Mesenchymal stem cell (in vitro differentiated cells and primary cell): ENCODE measurements at regions not wholly inside any gene's neighbourhood (a gene's known extent, or its start where the extent isn't known, plus 50 kb on each side); places are given as distances from the start of the nearest gene placed in this dataset.

ENCODE experiments used
- DNase-seq: peaks from one replicate; pipeline ENCODE4 v3.0.0-alpha.2; 2013
- H2AFZ ChIP-seq: one replicate; pipeline ENCODE4 v1.6.1; 2013; ENCODE audit warnings: low read depth, mild to moderate bottlenecking, control low read depth, inconsistent platforms, low read length, moderate library complexity
- H2AK5ac ChIP-seq: 2 replicates; pipeline ENCODE4 v1.6.1; 2013; ENCODE audit warnings: low read length, moderate library complexity, mild to moderate bottlenecking, inconsistent platforms; ENCODE audit not compliant: severe bottlenecking
- H2BK120ac ChIP-seq: one replicate; pipeline ENCODE4 v1.6.1; 2013; ENCODE audit warnings: low read depth, mild to moderate bottlenecking, inconsistent platforms, low read length, moderate library complexity
- H2BK12ac ChIP-seq, 2 experiments: one replicate each; pipeline ENCODE4 v1.6.1; 2013; ENCODE audit warnings: inconsistent platforms in 2 of 2, low read length in 2 of 2, mild to moderate bottlenecking in 2 of 2, moderate library complexity in 2 of 2, control low read depth in 1 of 2
- H2BK15ac ChIP-seq: one replicate; pipeline ENCODE4 v1.6.1; 2013; ENCODE audit warnings: mild to moderate bottlenecking, low read depth, inconsistent platforms; ENCODE audit not compliant: poor library complexity, severe bottlenecking
- H2BK5ac ChIP-seq: 2 replicates; pipeline ENCODE4 v1.6.1; 2013; ENCODE audit warnings: low read depth, mild to moderate bottlenecking, low read length, control low read depth, inconsistent platforms; ENCODE audit not compliant: poor library complexity, severe bottlenecking
- H3K14ac ChIP-seq, 2 experiments: one replicate each; pipeline ENCODE4 v1.6.1; 2013; ENCODE audit warnings: inconsistent platforms in 2 of 2, low read length in 2 of 2, control low read depth in 1 of 2, mild to moderate bottlenecking in 1 of 2, moderate library complexity in 1 of 2
- H3K18ac ChIP-seq, 2 experiments: one replicate each; pipeline ENCODE4 v1.6.1; 2013; ENCODE audit warnings: inconsistent platforms in 2 of 2, low read length in 2 of 2, control low read depth in 1 of 2, low read depth in 1 of 2, mild to moderate bottlenecking in 1 of 2
- H3K23ac ChIP-seq, 2 experiments: one replicate each; pipeline ENCODE4 v1.6.1; 2013; ENCODE audit warnings: inconsistent platforms in 2 of 2, low read length in 2 of 2, mild to moderate bottlenecking in 2 of 2, moderate library complexity in 2 of 2, control low read depth in 1 of 2
- H3K27ac ChIP-seq: 2 replicates; pipeline ENCODE4 v1.5.1; 2013; ENCODE audit warnings: mild to moderate bottlenecking, moderate library complexity, low read length, control low read depth, inconsistent platforms; ENCODE audit not compliant: poor library complexity, severe bottlenecking
- H3K27me3 ChIP-seq, 2 experiments: 2 replicates each; pipeline versions ENCODE4 v1.6.1 to v1.7.0; 2013; ENCODE audit warnings: low read length in 2 of 2, mild to moderate bottlenecking in 2 of 2, moderate library complexity in 2 of 2, control low read depth in 1 of 2, inconsistent platforms in 1 of 2; ENCODE audit not compliant: control insufficient read depth in 1 of 2, insufficient read depth in 1 of 2
- H3K36me3 ChIP-seq, 2 experiments: 2 replicates each; pipeline versions ENCODE4 v1.6.1 to v1.7.0; 2013; ENCODE audit warnings: low read length in 2 of 2, control low read depth in 1 of 2, inconsistent platforms in 1 of 2, low read depth in 1 of 2, mild to moderate bottlenecking in 1 of 2; ENCODE audit not compliant: insufficient read depth in 2 of 2, control insufficient read depth in 1 of 2
- H3K4ac ChIP-seq, 2 experiments: one replicate each; pipeline ENCODE4 v1.6.1; 2013; ENCODE audit warnings: inconsistent platforms in 2 of 2, low read length in 2 of 2, mild to moderate bottlenecking in 2 of 2, moderate library complexity in 2 of 2, control low read depth in 1 of 2, low read depth in 1 of 2
- H3K4me1 ChIP-seq: 2 replicates; pipeline ENCODE4 v1.6.1; 2013; ENCODE audit warnings: low read depth, low read length, control low read depth; ENCODE audit not compliant: control insufficient read depth, insufficient read depth
- H3K4me2 ChIP-seq: 2 replicates; pipeline ENCODE4 v1.6.1; 2013; ENCODE audit warnings: low read length, mild to moderate bottlenecking, inconsistent platforms; ENCODE audit not compliant: poor library complexity, severe bottlenecking
- H3K4me3 ChIP-seq, 2 experiments: 2 replicates each; pipeline versions ENCODE4 v1.5.1 to v1.7.0; 2013; ENCODE audit warnings: low read length in 2 of 2, mild to moderate bottlenecking in 2 of 2, control low read depth in 1 of 2, low read depth in 1 of 2; ENCODE audit not compliant: insufficient read depth in 1 of 2
- H3K79me1 ChIP-seq: replicated peaks from 2 replicates; pipeline ENCODE4 v1.6.1; 2013; ENCODE audit warnings: mild to moderate bottlenecking, control low read depth, low read length, inconsistent platforms; ENCODE audit not compliant: poor library complexity, severe bottlenecking
- H3K9ac ChIP-seq: 2 replicates; pipeline ENCODE4 v1.7.0; 2013; ENCODE audit warnings: mild to moderate bottlenecking, low read length, moderate library complexity
- H3K9me3 ChIP-seq: 2 replicates; pipeline ENCODE4 v1.7.0; 2013; ENCODE audit warnings: mild to moderate bottlenecking, low read length; ENCODE audit not compliant: control insufficient read depth
- H4K8ac ChIP-seq: one replicate; pipeline ENCODE4 v1.6.1; 2013; ENCODE audit warnings: inconsistent platforms, mild to moderate bottlenecking, low read length, moderate library complexity
- H4K91ac ChIP-seq: one replicate; pipeline ENCODE4 v1.6.1; 2013; ENCODE audit warnings: mild to moderate bottlenecking, low read length, inconsistent platforms
- whole genome bisulfite sequencing: methylation state at CpG from one replicate; pipeline ENCODE4 v1.1.7; 2013; ENCODE audit warnings: mixed read lengths; 5-methylcytosine and 5-hydroxymethylcytosine counted together

DNA sequence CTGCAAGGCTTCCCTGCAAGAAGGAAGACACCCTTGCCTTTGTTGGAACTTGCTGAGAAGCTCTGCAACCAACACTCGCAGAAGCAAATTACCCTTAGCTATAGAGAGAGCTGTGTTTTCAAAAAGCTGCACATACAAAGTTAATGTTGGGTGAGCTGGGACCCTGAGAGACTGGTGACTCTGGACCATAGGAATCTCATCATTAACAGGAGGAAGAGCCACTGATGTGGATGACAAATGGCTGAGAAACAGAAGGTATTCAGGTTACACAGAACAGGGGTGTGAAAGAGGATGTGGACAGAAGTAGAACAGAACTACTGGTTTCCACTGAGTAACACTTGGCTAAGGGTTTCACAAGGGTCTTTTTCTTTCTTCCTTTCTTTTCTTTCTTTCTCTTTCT is 493.5 kb downstream of the IRX1 start:
- Histone ChIP-seq H3K4me2 (no peak overlapping the region), H2BK5ac (no peak overlapping the region), H3K4me1 (no peaks in the 10 kb centered on the region), H3K36me3 (no peaks in the 10 kb centered on the region), H3K4ac (no peak overlapping the region), H4K91ac (no peak overlapping the region), H3K27me3 (no peaks in the 10 kb centered on the region), H2BK15ac (no peak overlapping the region), H3K79me1 (no peaks in the 10 kb centered on the region), H3K18ac (no peak overlapping the region), H3K23ac (no peak overlapping the region), H3K27ac (no peak overlapping the region), H2BK120ac (no peak overlapping the region), H2AK5ac (no peak overlapping the region), H2BK12ac (no peak overlapping the region), H2AFZ (no peak overlapping the region), H3K9ac (no peak overlapping the region), H3K14ac (no peak overlapping the region), H3K9me3 (no peaks in the 10 kb centered on the region), H3K4me3 (no peak overlapping the region), H4K8ac (no peak overlapping the region)
- 80% methylated on average over 1 of the region's 1 CpG for WGBS
- DNase-seq, result no peak

DNA sequence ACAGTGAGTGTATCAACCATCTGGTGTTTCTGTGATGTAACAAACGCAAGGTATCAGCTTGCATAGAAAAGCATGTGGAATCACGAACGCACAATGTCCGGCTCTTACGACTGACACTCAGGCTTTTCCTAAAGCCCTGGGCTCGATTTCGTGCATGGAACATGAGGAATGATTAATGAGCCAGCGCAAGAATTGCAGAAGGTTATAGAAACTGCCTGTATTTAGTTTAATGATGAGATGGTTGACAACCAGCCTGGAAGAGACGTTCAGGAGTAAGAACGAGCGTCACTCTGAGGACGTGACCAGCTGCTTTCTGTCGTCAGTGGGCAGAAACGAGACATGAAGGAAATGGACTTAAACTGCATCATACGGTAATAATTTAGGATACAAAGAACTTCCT is 497.6 kb downstream of the IRX1 start:
- Histone ChIP-seq H4K91ac (no peak overlapping the region), H2BK12ac (no peak overlapping the region), H3K4me3 (no peak overlapping the region), H3K79me1 (no peaks in the 10 kb centered on the region), H3K18ac (no peak overlapping the region), H2AK5ac (no peak overlapping the region), H2BK120ac (no peak overlapping the region), H2AFZ (no peak overlapping the region), H3K27ac (no peak overlapping the region), H3K4ac (no peak overlapping the region), H3K9ac (no peak overlapping the region), H3K27me3 (no peaks in the 10 kb centered on the region), H3K36me3 (no peaks in the 10 kb centered on the region), H3K4me1 (no peaks in the 10 kb centered on the region), H3K4me2 (no peak overlapping the region), H3K9me3 (no peaks in the 10 kb centered on the region), H4K8ac (no peak overlapping the region), H2BK5ac (no peak overlapping the region), H2BK15ac (no peak overlapping the region), H3K14ac (no peak overlapping the region), H3K23ac (no peak overlapping the region)
- WGBS, result 85% methylated on average over 15 of the region's 15 CpGs
- DNase-seq, result no peak

DNA sequence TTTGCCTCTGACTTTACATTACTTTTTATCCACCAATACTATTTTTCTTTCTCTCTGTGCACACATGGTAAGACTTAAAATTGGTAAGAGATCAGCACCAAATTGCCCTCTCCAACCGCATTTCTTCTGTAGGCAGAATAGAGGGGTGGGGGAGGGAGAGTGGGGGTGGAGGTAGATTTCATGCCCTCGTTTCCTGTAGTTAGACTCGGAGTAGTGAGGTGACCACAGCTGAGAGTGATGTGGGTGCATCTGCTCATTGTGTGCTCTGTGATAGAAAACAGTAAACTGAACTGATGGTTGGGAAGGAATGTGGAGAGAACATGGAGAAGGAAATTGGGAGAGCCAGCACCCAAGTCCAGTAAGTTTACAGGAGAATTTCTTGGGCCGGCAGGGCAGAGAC is 498.3 kb downstream of the IRX1 start:
- H2AFZ ChIP-seq, result no peak overlapping the region
- no peak overlapping the region for H3K23ac ChIP-seq
- H4K8ac ChIP-seq, result no peak overlapping the region
- no peak overlapping the region for H3K4ac ChIP-seq
- H2BK120ac ChIP-seq, result no peak overlapping the region
- H3K4me1 ChIP-seq, result no peaks in the 10 kb centered on the region
- no peak overlapping the region for H2AK5ac ChIP-seq
- no peaks in the 10 kb centered on the region for H3K36me3 ChIP-seq
- no peaks in the 10 kb centered on the region for H3K27me3 ChIP-seq
- H2BK15ac ChIP-seq, result no peak overlapping the region
- H3K18ac ChIP-seq, result no peak overlapping the region
- WGBS, result 83% methylated on average over 4 of the region's 4 CpGs
- no peak overlapping the region for H2BK12ac ChIP-seq
- no peak overlapping the region for H2BK5ac ChIP-seq
- H3K4me3 ChIP-seq, result no peak overlapping the region
- no peak overlapping the region for H3K4me2 ChIP-seq
- H3K79me1 ChIP-seq, result no peaks in the 10 kb centered on the region
- DNase-seq, result no peak
- H3K27ac ChIP-seq, result no peak overlapping the region
- no peak overlapping the region for H4K91ac ChIP-seq
- no peaks in the 10 kb centered on the region for H3K9me3 ChIP-seq
- H3K14ac ChIP-seq, result no peak overlapping the region
- H3K9ac ChIP-seq, result no peak overlapping the region

DNA sequence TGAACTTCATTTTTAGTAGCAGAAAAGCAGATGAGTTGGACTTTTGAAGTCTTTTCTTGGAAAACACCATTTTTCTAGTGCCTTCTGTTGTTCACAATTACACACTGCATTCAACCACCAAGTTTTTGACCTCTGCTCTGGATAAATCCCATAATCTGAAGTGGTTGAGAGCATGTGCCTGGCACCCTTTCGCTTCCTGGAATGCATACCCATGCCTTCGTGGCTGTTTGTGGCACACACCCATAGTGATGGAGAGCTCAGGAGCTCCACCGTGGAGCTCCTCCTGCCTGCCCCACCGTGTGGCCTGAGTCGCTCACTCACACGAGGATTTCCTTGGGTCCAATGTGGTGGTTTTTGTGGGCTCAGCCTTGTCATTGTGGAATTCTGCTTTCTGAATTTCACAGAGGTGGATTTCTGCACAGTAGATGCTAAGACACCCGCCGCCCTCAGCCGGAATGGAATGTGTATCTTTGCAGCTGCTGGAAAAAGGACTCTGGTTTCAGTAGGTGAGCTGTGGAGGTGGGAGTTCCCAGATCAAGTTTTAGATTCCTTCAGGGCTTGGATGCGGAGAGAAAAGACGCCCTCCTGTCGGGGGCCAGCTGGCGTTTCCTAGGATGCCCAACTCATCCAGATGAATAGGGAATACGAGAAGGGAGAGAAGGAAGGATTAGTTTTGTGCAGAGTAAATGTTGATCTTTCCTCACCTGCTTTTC is 500.4 kb downstream of the IRX1 start:
- no peak overlapping the region for H4K91ac ChIP-seq
- no peak overlapping the region for H3K9ac ChIP-seq
- H3K18ac ChIP-seq, result no peak overlapping the region
- no peak overlapping the region for H3K4ac ChIP-seq
- no peak overlapping the region for H3K27ac ChIP-seq
- H2AK5ac ChIP-seq, result no peak overlapping the region
- no peak overlapping the region for H4K8ac ChIP-seq
- no peak overlapping the region for H2AFZ ChIP-seq
- H2BK15ac ChIP-seq, result no peak overlapping the region
- H3K79me1 ChIP-seq, result no peaks in the 10 kb centered on the region
- no peak overlapping the region for H2BK12ac ChIP-seq
- no peak overlapping the region for H3K23ac ChIP-seq
- no peak overlapping the region for H3K14ac ChIP-seq
- no peak overlapping the region for H3K4me3 ChIP-seq
- H3K4me2 ChIP-seq, result no peak overlapping the region
- H3K9me3 ChIP-seq, result no peaks in the 10 kb centered on the region
- DNase-seq, result no peak
- H2BK120ac ChIP-seq, result no peak overlapping the region
- 74% methylated on average over 13 of the region's 14 CpGs for WGBS
- H3K36me3 ChIP-seq, result no peaks in the 10 kb centered on the region
- no peaks in the 10 kb centered on the region for H3K4me1 ChIP-seq
- H3K27me3 ChIP-seq, result no peaks in the 10 kb centered on the region
- H2BK5ac ChIP-seq, result no peak overlapping the region
